ENCODE measurements at regions not wholly inside any gene's neighbourhood (a gene's known extent, or its start where the extent isn't known, plus 50 kb on each side); places are given as distances from the start of the nearest gene placed in this dataset.
"Not testable (repeated sequence)": the region's sequence is repeated elsewhere in the genome, so short reads cannot be mapped to it uniquely, and the experiment has no call there.

GRCh38 chr4:158051401-158052235 lies 121.2 kb downstream of the GASK1B start:
- no peak for DNase-seq

- DNase-seq, result no peak
These were observed 121.9 kb downstream of the GASK1B start for GRCh38 chr4:158050942-158051341.

- no peak for DNase-seq
These were observed 126.5 kb downstream of the GASK1B start for GRCh38 chr4:158046345-158046744.

- DNase-seq, result no peak
These were observed 128.7 kb downstream of the GASK1B start for GRCh38 chr4:158043971-158044618.

- DNase-seq, result no peak
These were observed 130.2 kb downstream of the GASK1B start for GRCh38 chr4:158042591-158043030.

GRCh38 chr4:158038718-158039117 lies 134.1 kb downstream of the GASK1B start:
- DNase-seq, result no peak

GRCh38 chr4:158036998-158037397 lies 135.8 kb downstream of the GASK1B start:
- DNase-seq, result no peak

GRCh38 chr4:158035662-158036195 lies 137.1 kb downstream of the GASK1B start:
- no peak for DNase-seq

GRCh38 chr4:158033416-158034120 lies 139.3 kb downstream of the GASK1B start:
- DNase-seq, result no peak

- DNase-seq, result no peak
These were observed 140.0 kb downstream of the GASK1B start for GRCh38 chr4:158032733-158033415.

- not testable (repeated sequence) for DNase-seq
These were observed 144.4 kb downstream of the GASK1B start for GRCh38 chr4:158028381-158028780.

GRCh38 chr4:158025131-158025530 lies 147.7 kb downstream of the GASK1B start:
- no peak for DNase-seq

- DNase-seq, result no peak
These were observed 152.0 kb downstream of the GASK1B start for GRCh38 chr4:158020734-158021346.

- no peak for DNase-seq
These were observed 152.6 kb downstream of the GASK1B start for GRCh38 chr4:158020176-158020575.

- no peak for DNase-seq
These were observed 154.0 kb downstream of the GASK1B start for GRCh38 chr4:158018831-158019230.

- no peak for DNase-seq
These were observed 154.5 kb downstream of the GASK1B start for GRCh38 chr4:158018221-158018830.

- DNase-seq, result no peak
These were observed 156.3 kb downstream of the GASK1B start for GRCh38 chr4:158016511-158016910.

GRCh38 chr4:158015241-158015640 lies 157.6 kb downstream of the GASK1B start:
- no peak for DNase-seq

GRCh38 chr4:158013858-158014257 lies 159.0 kb downstream of the GASK1B start:
- DNase-seq, result no peak

GRCh38 chr4:158010361-158010760 lies 162.5 kb downstream of the GASK1B start:
- no peak for DNase-seq

GRCh38 chr4:158008551-158009218 lies 164.1 kb downstream of the GASK1B start:
- DNase-seq, result no peak

Data from activated CD4-positive, alpha-beta T cell treated with anti-CD3 and anti-CD28 coated beads for 4 hours (primary cell).